HepG2 (cell line): ENCODE measurements at regions not wholly inside any gene's neighbourhood (a gene's known extent, or its start where the extent isn't known, plus 50 kb on each side); places are given as distances from the start of the nearest gene placed in this dataset.

ENCODE experiments used
- ATAC-seq: fragments of 200-7000 bp; cut with Tn5 transposase; 3 replicates; pipeline ENCODE4 v1.9.1; 2020; ENCODE audit warnings: mild to moderate bottlenecking, moderate library complexity
- BruUV-seq: library from RNA; stranded (reverse); fragments of 400-500 nt; replicated peaks from 2 replicates; lab custom pipeline; 2021; lab: Mats Ljungman, UMichigan
- CTCF ChIA-PET: fragments of 300-600 bp; formaldehyde crosslinking; extraction: SDS; loops from one replicate; lab custom pipeline; 2021; ENCODE audit warnings: low total read pairs, inconsistent platforms, low intra/inter-chr PET ratio; lab: Yijun Ruan, JAX
- POLR2A ChIA-PET: fragments of 350-600 bp; sonication (Branson Sonifier 250); formaldehyde crosslinking; loops from one replicate; lab custom pipeline; 2020; ENCODE audit warnings: antibody characterized with exemption, inconsistent platforms; lab: Yijun Ruan, JAX
- DNase-seq: peaks from one replicate; pipeline ENCODE4 v3.0.0-alpha.2; 2015; ENCODE audit warnings: low spot score
- FAIRE-seq: peaks from 3 replicates; lab custom pipeline; 2011; peaks lifted over from hg19 to GRCh38; lab: Jason Lieb, UNC
- H2AFZ ChIP-seq: one replicate; pipeline ENCODE4 v1.6.1; 2011; ENCODE audit warnings: low read length, inconsistent platforms
- H3K27ac ChIP-seq: fragments of 300-600 bp; 3 replicates; pipeline ENCODE4 v1.8.0; 2011; ENCODE audit warnings: mixed run types, mild to moderate bottlenecking, mixed read lengths, low read length, inconsistent platforms; ENCODE audit not compliant: insufficient read depth; ENCODE audit errors: extremely low read length
- H3K27me3 ChIP-seq, 2 experiments: fragments of 200-600 bp in 1 of 2; 2 replicates in 1 of 2; 3 replicates in 1 of 2; pipeline versions ENCODE4 v1.6.0 to v1.8.0; 2011; ENCODE audit warnings: low read length in 2 of 2, mild to moderate bottlenecking in 2 of 2, moderate library complexity in 2 of 2, inconsistent platforms in 1 of 2; ENCODE audit not compliant: insufficient read depth in 2 of 2, control insufficient read depth in 1 of 2
- H3K36me3 ChIP-seq, 2 experiments: fragments of 200-600 bp in 1 of 2; replicated peaks in 1 of 2; 2 replicates in 1 of 2; 3 replicates in 1 of 2; pipeline versions ENCODE4 v1.5.1 to v1.8.0; 2011; ENCODE audit warnings: low read length in 2 of 2, inconsistent platforms in 1 of 2; ENCODE audit not compliant: insufficient read depth in 2 of 2, control insufficient read depth in 1 of 2
- H3K4me1 ChIP-seq: 2 replicates; pipeline ENCODE4 v1.5.1; 2012; ENCODE audit warnings: low read length, inconsistent platforms; ENCODE audit not compliant: insufficient read depth
- H3K4me2 ChIP-seq: 2 replicates; pipeline ENCODE4 v1.6.0; 2011; ENCODE audit warnings: low read depth, low read length, inconsistent platforms
- H3K4me3 ChIP-seq, 3 experiments: fragments of 200-600 bp in 1 of 3; sonication (generic), shearing (Covaris generic) in 1 of 3; replicated peaks in 1 of 3; 2 replicates each; pipeline ENCODE4 v1.5.1; 2011 to 2016; ENCODE audit warnings: low read length in 3 of 3, inconsistent platforms in 2 of 3, low read depth in 2 of 3, mild to moderate bottlenecking in 2 of 3, control low read depth in 1 of 3, mixed read lengths in 1 of 3; ENCODE audit not compliant: insufficient read depth in 1 of 3
- H3K79me2 ChIP-seq: one replicate; pipeline ENCODE4 v1.6.1; 2011; ENCODE audit warnings: low read length, inconsistent platforms; ENCODE audit not compliant: insufficient read depth
- H3K9ac ChIP-seq: 2 replicates; pipeline ENCODE4 v1.6.0; 2011; ENCODE audit warnings: mild to moderate bottlenecking, low read depth, low read length, inconsistent platforms; ENCODE audit not compliant: insufficient read depth
- H3K9me3 ChIP-seq: 2 replicates; pipeline ENCODE4 v1.5.1; 2012; ENCODE audit warnings: mild to moderate bottlenecking, low read length
- H4K20me1 ChIP-seq: 2 replicates; pipeline ENCODE4 v1.6.0; 2011; ENCODE audit warnings: inconsistent platforms, mild to moderate bottlenecking, low read length, moderate library complexity; ENCODE audit not compliant: insufficient read depth
- GATAD1 ChIP-seq: IDR thresholded peaks from 2 replicates; pipeline ENCODE4 v1.6.1; 2016; ENCODE audit warnings: missing genetic modification reagents, missing compliant biosample characterization
- HMG20A ChIP-seq: IDR thresholded peaks from 2 replicates; pipeline ENCODE4 v1.6.1; 2016; ENCODE audit warnings: borderline replicate concordance
- HMGXB3 ChIP-seq: sonication (generic); formaldehyde crosslinking; IDR thresholded peaks from 2 replicates; pipeline ENCODE4 v1.4.0; 2020; ENCODE audit warnings: missing genetic modification reagents, borderline replicate concordance
- SMAD3 ChIP-seq: sonication (generic); formaldehyde crosslinking; IDR thresholded peaks from 2 replicates; pipeline ENCODE4 v1.4.0; 2020; ENCODE audit warnings: missing genetic modification reagents
- TFDP1 ChIP-seq: IDR thresholded peaks from 2 replicates; pipeline ENCODE4 v1.6.1; 2016; ENCODE audit warnings: missing compliant biosample characterization, missing genetic modification reagents, borderline replicate concordance
- ZNF33A ChIP-seq: sonication (generic); formaldehyde crosslinking; IDR thresholded peaks from 2 replicates; pipeline ENCODE4 v1.5.1; 2020; ENCODE audit warnings: missing genetic modification reagents, mild to moderate bottlenecking, moderate library complexity, borderline replicate concordance
- WGBS: methylation state at CpG from one replicate; pipeline ENCODE4 v1.1.6; 2017; ENCODE audit warnings: low lambda C conversion rate; 5-methylcytosine and 5-hydroxymethylcytosine counted together
- in situ Hi-C: cut with HindIII; loops from 2 replicates; pipeline ENCODE4 v1.10.0; 2017; ENCODE audit warnings: low pct_unique_long_range_greater_than_20kb; ENCODE audit not compliant: extremely low pct_ligation_motif_present
- intact Hi-C: fragments of 100-400 bp; cut with micrococcal nuclease; formaldehyde crosslinking; loops from one replicate; pipeline ENCODE4 v1.10.0; 2022; ENCODE audit not compliant: unreplicated experiment
- TF ChIP-seq, protein P1 (sequence below): sonication (generic); formaldehyde crosslinking; IDR thresholded peaks from 2 replicates; pipeline ENCODE4 v1.5.0; 2020; ENCODE audit warnings: missing genetic modification reagents
- TF ChIP-seq, protein P2 (sequence below): sonication (generic); formaldehyde crosslinking; IDR thresholded peaks from 2 replicates; pipeline ENCODE4 v1.4.0; 2020; ENCODE audit warnings: mild to moderate bottlenecking, missing genetic modification reagents, borderline replicate concordance
- TF ChIP-seq, protein P3 (sequence below): sonication (generic); formaldehyde crosslinking; IDR thresholded peaks from 2 replicates; pipeline ENCODE4 v1.4.0; 2020; ENCODE audit warnings: missing genetic modification reagents

- TF ChIP-seq ZNF33A (CRISPR knock-in tag), result no peak
- no peak for TF ChIP-seq TFDP1
- TF ChIP-seq, protein P1, sequence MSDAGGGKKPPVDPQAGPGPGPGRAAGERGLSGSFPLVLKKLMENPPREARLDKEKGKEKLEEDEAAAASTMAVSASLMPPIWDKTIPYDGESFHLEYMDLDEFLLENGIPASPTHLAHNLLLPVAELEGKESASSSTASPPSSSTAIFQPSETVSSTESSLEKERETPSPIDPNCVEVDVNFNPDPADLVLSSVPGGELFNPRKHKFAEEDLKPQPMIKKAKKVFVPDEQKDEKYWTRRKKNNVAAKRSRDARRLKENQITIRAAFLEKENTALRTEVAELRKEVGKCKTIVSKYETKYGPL, result no peak
- TF ChIP-seq, protein P2, sequence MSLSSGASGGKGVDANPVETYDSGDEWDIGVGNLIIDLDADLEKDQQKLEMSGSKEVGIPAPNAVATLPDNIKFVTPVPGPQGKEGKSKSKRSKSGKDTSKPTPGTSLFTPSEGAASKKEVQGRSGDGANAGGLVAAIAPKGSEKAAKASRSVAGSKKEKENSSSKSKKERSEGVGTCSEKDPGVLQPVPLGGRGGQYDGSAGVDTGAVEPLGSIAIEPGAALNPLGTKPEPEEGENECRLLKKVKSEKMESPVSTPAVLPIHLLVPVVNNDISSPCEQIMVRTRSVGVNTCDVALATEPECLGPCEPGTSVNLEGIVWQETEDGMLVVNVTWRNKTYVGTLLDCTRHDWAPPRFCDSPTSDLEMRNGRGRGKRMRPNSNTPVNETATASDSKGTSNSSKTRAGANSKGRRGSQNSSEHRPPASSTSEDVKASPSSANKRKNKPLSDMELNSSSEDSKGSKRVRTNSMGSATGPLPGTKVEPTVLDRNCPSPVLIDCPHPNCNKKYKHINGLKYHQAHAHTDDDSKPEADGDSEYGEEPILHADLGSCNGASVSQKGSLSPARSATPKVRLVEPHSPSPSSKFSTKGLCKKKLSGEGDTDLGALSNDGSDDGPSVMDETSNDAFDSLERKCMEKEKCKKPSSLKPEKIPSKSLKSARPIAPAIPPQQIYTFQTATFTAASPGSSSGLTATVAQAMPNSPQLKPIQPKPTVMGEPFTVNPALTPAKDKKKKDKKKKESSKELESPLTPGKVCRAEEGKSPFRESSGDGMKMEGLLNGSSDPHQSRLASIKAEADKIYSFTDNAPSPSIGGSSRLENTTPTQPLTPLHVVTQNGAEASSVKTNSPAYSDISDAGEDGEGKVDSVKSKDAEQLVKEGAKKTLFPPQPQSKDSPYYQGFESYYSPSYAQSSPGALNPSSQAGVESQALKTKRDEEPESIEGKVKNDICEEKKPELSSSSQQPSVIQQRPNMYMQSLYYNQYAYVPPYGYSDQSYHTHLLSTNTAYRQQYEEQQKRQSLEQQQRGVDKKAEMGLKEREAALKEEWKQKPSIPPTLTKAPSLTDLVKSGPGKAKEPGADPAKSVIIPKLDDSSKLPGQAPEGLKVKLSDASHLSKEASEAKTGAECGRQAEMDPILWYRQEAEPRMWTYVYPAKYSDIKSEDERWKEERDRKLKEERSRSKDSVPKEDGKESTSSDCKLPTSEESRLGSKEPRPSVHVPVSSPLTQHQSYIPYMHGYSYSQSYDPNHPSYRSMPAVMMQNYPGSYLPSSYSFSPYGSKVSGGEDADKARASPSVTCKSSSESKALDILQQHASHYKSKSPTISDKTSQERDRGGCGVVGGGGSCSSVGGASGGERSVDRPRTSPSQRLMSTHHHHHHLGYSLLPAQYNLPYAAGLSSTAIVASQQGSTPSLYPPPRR, result no peak
- no peak for TF ChIP-seq HMGXB3 (CRISPR knock-in tag)
- TF ChIP-seq GATAD1 (CRISPR knock-in tag), result no peak
- no peak for TF ChIP-seq HMG20A (CRISPR knock-in tag)
- TF ChIP-seq, protein P3, sequence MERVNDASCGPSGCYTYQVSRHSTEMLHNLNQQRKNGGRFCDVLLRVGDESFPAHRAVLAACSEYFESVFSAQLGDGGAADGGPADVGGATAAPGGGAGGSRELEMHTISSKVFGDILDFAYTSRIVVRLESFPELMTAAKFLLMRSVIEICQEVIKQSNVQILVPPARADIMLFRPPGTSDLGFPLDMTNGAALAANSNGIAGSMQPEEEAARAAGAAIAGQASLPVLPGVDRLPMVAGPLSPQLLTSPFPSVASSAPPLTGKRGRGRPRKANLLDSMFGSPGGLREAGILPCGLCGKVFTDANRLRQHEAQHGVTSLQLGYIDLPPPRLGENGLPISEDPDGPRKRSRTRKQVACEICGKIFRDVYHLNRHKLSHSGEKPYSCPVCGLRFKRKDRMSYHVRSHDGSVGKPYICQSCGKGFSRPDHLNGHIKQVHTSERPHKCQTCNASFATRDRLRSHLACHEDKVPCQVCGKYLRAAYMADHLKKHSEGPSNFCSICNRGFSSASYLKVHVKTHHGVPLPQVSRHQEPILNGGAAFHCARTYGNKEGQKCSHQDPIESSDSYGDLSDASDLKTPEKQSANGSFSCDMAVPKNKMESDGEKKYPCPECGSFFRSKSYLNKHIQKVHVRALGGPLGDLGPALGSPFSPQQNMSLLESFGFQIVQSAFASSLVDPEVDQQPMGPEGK (CRISPR knock-in tag), result no peak
- no peak for TF ChIP-seq SMAD3 (CRISPR knock-in tag)
- no peak for DNase-seq
- Histone ChIP-seq H2AFZ (no peak overlapping the region), H3K79me2 (no peaks in the 10 kb centered on the region), H3K4me3 (no peak overlapping the region), H3K9me3 (peaks cover 35% of the 10 kb centered on the region), H3K27me3 (no peaks in the 10 kb centered on the region), H3K36me3 (no peaks in the 10 kb centered on the region), H4K20me1 (no peaks in the 10 kb centered on the region), H3K4me1 (no peaks in the 10 kb centered on the region), H3K4me2 (no peak overlapping the region), H3K9ac (no peak overlapping the region), H3K27ac (no peak overlapping the region)
- 6% methylated on average over 1 of the region's 1 CpG for WGBS
- no TSS peak for BruUV-seq
- no peak for FAIRE-seq
- intact Hi-C loops, result no loop called here
- CTCF ChIA-PET, result no interaction called here
- POLR2A ChIA-PET, result no interaction called here
- ATAC-seq, result no peak
- in situ Hi-C loops, result no loop called here
Measured at GRCh38 chr13:89610881-89611280, 1736.6 kb upstream of the MIR17HG start.
